HK-2 (cell line): ENCODE measurements at regions not wholly inside any gene's neighbourhood (a gene's known extent, or its start where the extent isn't known, plus 50 kb on each side); places are given as distances from the start of the nearest gene placed in this dataset.
"Not testable (repeated sequence)": the region's sequence is repeated elsewhere in the genome, so short reads cannot be mapped to it uniquely, and the experiment has no call there.

Experiments used
- DNase-seq: peaks from one replicate; pipeline ENCODE4 v3.0.0-alpha.2; 2018; ENCODE audit not compliant: unreplicated experiment

- no peak for DNase-seq
These were observed 107.5 kb downstream of the DCLK3 start for GRCh38 chr3:36656873-36657272.

- DNase-seq, result peak; percentile 22
These were observed 111.3 kb downstream of the DCLK3 start for GRCh38 chr3:36653095-36653494.

- DNase-seq, result no peak
These were observed 112.2 kb downstream of the DCLK3 start for GRCh38 chr3:36652104-36652503.

- no peak for DNase-seq
These were observed 114.1 kb downstream of the DCLK3 start for GRCh38 chr3:36650271-36650671.

DNA sequence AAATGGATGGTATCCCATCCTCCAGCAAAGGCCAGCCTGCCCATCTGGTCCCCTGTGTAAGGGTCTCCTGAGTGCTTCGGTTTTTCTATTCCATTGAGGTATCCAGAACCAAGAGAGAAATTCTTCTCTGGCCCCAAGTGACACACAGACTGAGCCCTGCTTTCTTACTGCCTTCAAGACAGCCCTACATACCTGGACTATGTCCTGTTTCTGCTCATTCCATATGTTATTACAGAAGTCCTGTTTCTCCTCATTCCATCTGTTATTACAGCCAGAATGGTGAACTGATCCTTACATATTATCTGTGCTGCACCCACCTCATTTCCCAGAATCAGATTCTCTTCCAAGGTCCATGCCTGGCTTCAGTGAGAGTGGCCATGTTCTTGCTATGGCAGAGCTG is 115.2 kb downstream of the DCLK3 start:
- DNase-seq, result no peak

DNA sequence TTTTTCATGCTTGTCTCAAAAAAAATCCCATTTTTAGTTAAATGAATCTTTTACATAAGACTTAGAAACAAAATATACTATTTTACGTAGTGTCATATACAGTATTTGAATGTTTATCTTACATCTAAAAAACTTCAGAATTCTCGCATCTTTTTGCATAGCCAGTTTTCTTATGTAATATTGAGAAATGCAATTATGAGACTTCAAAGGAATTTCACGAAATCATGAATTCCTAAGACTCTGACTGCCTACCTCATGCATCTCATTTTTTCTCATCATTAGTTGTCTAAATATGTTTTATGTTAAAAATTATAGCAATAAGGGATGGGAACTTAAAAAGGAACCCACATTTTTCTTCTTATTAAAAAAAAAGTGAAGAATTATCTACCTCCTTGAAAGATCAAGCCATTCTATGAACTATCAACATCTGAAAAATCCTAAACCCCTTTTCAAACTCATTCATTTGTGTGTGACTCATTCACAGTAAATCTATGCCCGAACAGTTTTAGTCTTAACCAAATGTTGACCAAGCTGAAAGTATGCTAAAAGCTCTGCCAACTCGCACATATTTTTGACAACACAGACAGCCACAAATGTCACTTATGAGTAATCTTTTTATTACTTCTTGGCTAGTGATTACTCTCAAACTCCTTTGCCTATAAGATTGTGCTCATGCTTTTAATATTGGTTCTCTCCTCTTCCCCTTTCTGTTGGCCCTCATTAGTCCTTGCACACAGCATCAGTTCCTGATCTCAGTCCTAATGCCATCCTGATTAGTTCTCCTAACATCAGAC is 115.9 kb downstream of the DCLK3 start:
- peak; percentile 8 for DNase-seq

GRCh38 chr3:36647423-36647853 is 116.9 kb downstream of the DCLK3 start:
- DNase-seq, result no peak

- DNase-seq, result no peak
These were observed 121.2 kb downstream of the DCLK3 start for GRCh38 chr3:36643192-36643591.

GRCh38 chr3:36635731-36636130 is 128.6 kb downstream of the DCLK3 start:
- peak; percentile 8 for DNase-seq

GRCh38 chr3:36633897-36634296 is 130.5 kb downstream of the DCLK3 start:
- DNase-seq, result not testable (repeated sequence)

DNA sequence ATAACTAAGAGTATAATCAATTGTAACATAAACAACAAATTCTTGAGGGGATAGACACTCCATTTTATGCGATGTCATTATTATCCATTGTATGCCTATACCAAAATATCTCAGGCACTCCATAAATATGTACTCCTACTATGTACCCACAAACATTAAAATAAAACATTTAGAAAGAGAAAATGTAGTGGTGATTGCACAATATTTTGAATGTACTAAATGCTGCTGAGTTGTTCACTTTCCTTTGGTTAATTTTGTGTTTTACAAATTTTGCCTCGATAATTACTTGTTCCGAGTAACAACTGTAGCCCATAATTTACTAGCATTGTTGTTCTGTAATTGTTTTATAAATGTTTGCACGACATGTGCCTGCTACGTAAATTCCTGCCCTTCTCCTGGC is 131.3 kb downstream of the DCLK3 start:
- no peak for DNase-seq

DNA sequence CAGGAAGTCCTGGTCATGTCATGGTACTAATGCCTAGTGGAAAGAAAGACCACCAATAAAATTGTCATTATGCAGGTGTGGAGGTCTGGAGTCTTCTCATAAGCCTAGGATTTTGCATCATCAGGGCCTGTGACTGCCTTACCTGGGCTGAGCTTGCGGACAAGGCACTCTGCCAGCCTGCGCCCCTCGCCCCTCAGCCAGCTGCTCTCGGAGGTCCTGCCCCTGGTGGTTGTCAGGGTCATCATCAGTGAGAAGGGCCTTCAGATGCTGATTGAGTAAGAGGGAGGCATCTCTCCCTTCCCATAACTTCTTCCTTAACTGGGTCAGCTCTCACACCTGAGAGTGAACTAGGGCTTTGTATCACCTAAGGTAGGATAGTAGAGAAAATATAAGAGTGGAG is 132.8 kb downstream of the DCLK3 start:
- DNase-seq, result no peak

DNA sequence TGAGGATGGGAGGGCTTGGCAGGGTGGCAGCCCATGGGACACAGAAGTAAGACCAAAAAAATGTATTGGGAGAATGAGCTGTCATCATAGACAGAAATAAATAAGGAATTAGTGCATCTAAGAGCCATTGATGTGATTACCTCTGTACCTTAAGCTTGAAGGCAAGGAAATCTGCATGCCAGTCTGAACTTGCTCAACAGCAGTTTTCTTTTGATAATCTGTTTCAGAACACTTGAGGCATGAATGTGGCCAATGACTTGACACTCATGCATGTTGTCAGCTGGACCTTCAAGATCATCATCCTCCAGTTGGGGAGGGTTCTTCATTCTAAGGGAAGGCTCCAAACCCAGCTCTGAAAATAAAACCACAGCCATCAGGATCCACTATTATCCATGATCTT is 148.5 kb downstream of the DCLK3 start:
- DNase-seq, result no peak

DNA sequence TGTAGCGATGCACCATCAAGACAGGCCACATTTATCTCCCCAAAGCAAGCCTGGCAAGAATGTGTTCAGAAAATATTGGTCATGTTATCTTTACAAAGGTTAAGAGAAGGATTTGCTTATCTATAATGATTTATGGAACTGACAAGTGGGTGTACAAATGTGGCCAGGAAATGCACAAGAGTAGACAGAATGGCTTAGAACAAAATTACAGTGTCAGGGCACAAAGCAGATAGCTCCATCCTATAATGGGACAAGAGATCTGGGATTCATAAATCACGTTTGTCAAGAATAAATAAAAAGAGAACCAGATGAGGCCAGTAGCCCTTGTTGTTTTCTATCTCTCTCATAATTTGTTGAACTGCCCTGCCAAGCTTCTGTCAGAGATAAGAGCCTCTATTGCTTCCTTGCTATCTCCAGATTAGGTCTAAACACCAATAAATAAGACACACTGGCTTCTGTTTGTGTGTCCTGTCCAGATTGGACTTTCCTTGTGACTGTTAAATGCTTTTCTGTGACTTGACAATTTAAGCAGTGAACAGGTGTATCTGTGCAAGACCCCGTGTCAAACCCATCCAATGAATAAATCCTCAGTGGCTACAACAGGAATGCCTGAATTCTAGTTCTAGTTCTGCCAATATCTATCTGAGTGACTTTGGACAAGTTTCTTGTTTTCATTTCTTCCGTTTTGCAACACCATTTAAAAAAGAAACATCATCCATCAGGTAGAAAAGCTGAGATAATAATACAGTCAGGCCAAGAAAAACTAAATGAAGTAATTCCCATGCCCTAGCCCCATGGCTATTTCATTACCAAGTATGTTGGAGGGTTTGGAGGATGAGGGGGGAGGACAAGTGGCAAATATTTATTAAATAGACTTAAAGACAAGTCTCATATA is 157.2 kb downstream of the DCLK3 start:
- no peak for DNase-seq

DNA sequence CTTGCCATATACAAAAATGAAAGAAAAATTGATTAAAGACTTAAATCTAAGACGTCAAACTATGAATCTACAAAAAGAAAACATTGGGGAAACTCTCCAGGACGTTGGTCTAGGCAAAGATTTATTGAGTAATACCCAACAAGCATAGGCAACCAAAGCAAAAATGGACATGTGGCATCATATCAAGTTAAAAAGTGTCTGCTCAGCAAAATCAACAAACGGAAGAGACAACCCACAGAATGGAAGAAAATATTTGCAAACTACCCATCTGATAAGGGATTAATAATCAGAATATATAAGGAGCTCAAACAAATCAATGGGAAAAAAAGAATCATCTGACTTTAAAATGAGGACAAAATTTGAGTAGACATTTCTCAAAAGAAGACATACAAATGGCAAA is 160.9 kb downstream of the DCLK3 start:
- no peak for DNase-seq

DNA sequence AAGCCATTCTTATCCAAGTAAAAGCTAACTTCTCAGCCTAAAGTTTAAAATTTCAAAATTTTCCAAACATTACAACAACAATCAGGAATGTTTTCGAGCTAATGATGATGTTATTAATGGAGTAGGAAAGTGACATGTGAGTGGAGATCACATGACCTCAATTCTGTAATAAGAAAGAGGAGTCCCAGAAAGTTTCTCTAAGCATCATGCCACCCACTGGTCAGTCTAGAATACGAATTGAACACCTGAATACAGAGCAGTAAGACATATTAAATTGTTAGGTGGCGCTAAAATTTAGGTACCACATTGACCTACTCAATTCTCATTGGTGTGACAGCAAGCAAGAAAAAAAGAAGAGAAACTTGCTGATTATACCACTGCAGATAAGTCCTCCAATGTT is 163.9 kb downstream of the DCLK3 start:
- DNase-seq, result no peak
